ENCODE measurements at regions not wholly inside any gene's neighbourhood (a gene's known extent, or its start where the extent isn't known, plus 50 kb on each side); places are given as distances from the start of the nearest gene placed in this dataset.

GRCh38 chr1:163657719-163658118 is 336.0 kb downstream of the NUF2 start:
- DNase-seq: no peak

DNA sequence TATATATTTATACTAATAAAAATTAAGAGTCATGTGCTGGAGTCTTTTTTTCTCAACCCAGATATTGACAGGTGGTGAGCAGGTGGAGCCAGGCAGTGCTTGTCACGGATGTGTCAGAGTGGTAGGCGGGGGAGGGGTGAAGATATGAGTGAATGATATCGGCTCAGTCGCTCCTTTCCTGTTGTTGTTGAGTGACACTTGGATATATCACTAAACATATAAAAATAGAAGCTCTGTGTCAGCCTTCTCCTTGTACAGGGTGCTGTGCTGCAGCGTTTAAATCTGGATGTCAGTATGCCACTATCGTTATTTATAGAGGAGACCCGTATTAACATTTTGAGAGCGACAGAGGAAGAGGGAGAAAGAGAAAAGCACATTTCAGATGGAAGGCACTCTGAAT is 339.6 kb downstream of the NUF2 start:
- no peak for DNase-seq

DNA sequence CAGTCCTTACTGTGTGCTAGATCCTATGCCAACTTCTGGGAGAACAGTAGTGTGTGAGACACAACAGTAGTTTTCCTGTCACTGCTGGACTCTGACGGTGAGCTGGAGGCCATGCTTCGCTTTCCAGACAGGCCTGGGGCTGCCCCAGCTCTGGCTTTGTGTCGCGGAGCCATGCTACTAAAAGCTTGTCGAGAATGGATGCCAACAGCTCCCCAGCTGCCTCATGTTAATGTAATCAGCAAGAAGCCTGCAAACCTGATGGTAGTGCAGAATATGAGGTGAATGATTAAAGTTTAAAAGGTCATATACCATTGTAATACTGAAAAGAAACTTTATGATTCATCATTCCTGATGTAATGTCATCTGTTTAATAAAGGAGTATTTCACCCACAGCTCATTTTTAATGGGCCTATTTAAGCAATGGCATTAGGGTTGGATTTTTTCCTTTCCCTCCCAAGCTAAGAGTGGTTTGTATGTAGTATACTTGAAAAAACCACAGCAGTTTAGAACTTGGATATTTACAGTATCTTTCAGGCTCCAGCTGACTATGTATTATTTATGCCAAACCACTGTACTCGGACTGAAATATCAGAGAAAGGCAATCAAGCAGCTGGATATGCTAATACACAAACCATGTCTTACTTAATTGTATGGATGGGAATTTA is 343.0 kb downstream of the NUF2 start:
- no peak for DNase-seq

- DNase-seq: no peak
These were observed 346.7 kb downstream of the NUF2 start for GRCh38 chr1:163668472-163668871.

DNA sequence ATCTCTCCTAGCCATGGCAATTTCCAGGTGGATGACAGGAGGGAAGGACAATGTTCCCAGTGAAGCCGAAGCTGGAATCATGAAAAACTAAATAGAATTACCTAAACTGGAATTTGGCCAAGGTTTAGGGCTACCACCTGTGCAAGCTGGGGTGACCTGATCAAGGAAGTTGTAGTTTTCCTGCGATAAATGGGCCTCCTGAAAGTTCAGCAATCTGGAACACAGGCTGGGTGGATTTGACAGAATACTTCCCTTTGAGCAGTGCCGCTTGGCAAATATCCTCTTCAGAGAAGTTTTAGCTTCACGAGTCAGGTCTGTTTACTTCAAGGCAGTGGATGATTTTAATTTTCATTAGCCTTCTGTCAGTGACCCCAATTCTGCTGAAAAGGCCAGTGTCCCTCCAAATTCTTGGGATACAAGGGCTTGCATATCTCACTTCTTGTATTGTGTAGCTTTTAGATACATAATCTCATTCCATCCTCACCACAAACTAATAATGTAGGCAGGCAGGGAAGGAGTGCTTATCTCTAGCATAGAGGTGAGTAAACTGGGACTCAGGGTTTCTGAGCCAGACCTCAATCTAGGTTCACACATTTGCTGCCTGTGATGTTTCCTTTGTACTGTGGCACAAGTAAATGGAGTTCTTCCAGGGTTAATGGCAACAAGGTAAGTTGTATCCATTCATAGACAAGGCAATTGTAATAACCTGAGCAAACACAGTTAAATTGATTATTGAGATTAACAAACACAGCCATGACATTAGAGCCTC is 349.4 kb downstream of the NUF2 start:
- no peak for DNase-seq

GRCh38 chr1:163672976-163673758 is 351.4 kb downstream of the NUF2 start:
- no peak for DNase-seq

GRCh38 chr1:163673759-163674151 is 352.0 kb downstream of the NUF2 start:
- DNase-seq: peak; percentile 3

- no peak for DNase-seq
These were observed 352.5 kb downstream of the NUF2 start for GRCh38 chr1:163674236-163674635.

DNA sequence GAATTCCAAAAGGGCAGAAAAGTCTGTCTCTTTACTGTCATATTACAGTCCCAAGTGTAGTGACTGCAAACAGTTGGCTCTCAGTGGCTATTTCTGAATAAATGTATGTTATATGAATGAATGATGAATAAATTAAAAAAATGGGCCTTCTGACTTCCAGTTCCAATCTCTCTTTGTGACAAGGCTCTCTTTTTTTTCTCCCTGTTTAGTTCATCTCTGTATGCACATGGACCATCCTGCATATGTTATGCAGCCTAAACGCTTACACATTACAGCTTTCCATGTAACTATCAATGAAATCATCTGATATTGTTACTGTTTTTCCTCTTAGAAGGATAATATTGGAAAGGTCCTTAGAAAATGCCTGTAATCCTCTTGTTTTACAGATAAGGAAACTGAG is 363.0 kb downstream of the NUF2 start:
- DNase-seq: no peak

DNA sequence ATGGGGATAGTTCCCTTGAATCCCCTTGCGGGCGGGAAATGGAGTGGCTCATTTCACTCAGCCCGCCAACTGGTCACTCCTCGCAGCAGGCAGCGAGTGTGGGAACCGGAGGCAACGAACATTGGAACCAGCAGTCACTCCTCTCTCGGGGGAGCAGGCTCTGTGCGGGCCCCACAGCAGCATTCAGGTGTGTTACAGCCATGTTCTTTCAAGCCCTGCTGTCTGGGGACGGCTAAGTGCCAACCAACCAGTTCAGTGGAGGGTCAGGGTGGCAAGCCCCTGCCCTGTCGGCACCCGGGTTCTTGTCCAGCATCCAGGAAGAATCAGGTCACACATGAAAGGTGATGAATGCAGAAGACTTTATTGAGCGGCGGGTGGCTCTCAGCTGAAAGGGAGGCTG is 370.5 kb downstream of the NUF2 start:
- DNase-seq: no peak

GRCh38 chr1:163697137-163697536 is 375.4 kb downstream of the NUF2 start:
- no peak for DNase-seq

GRCh38 chr1:163701783-163702374 is 380.1 kb downstream of the NUF2 start:
- DNase-seq: no peak

DNA sequence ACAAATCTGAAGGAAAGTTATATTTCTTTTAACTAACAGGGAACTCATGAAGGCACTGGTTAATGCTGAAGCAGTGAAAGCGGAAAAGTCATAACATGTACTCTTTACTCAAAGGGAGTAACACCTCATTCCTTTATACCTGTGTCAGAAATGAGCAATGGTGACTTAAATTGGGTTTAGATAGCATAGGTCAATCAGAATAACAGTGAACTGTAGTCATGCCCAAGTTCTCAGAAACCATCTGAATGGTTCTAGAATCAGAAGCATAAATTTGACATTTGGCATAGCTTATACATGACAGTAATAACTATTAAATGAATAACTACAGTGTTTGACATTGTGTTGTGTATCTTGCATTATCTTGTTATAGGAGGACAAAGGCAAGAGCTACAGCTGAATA is 382.0 kb downstream of the NUF2 start:
- DNase-seq: no peak

- no peak for DNase-seq
These were observed 385.2 kb downstream of the NUF2 start for GRCh38 chr1:163706915-163707314.

- no peak for DNase-seq
These were observed 387.9 kb downstream of the NUF2 start for GRCh38 chr1:163709636-163710035.

GRCh38 chr1:163712321-163712720 is 390.6 kb downstream of the NUF2 start:
- DNase-seq: no peak

DNA sequence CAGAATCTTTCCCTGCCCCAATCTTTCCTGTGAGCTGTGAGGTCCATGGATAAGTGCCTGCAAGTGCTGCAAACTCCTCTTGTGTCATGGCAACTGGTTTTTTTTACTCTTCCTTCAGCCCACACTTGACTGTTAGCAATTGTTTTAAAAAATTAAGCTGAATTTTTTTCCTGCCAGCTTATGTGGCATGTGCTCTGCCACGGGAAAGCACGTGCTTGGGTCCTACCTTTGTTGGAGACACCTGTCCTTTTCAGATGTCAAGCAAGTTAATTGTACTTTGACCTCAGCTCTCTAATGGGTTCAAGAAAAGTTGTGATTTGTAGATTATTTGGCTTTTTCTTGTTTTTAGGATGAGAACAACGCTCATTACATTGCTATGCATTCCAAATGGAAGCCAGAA is 398.5 kb downstream of the NUF2 start:
- no peak for DNase-seq

DNA sequence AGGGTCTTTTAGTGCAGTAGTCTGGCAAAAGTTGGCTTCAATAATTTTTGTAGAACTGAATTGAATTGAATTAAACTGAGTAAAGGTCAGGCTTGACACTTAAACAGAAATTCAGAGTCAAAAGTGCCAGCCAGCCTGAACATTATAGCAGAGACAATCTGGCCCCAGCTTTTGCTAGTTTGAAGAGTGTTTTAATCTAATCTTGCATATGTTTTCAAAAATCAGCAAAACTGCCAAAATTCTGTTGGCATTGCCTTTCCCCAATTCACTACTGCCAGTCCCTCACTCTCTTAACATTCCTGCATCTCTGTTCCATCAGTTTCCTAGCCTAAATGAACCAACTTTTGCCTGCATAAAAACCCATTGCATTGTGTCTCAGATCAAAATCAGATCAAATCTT is 403.8 kb downstream of the NUF2 start:
- DNase-seq: no peak

DNA sequence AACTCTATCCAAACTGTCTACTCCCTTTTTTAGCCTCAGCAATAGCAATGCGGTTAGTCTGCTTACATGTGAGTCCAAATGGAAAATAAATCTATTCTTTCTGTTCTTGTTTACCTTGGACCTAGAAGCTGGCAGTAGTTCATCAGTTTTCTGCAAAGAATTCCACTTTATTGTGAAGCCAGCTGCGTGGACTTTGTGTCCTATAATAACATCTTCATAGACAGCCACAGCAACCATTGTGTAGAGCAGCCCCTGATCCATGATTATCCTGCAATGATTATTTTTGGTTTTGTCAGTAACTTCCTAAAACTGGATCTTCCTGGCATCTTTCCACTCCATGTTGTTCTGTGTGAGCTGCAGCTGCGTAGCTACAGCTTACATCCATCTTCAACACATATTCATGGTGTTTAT is 408.7 kb downstream of the NUF2 start:
- no peak for DNase-seq

GRCh38 chr1:163737261-163737660 is 415.5 kb downstream of the NUF2 start:
- no peak for DNase-seq

DNA sequence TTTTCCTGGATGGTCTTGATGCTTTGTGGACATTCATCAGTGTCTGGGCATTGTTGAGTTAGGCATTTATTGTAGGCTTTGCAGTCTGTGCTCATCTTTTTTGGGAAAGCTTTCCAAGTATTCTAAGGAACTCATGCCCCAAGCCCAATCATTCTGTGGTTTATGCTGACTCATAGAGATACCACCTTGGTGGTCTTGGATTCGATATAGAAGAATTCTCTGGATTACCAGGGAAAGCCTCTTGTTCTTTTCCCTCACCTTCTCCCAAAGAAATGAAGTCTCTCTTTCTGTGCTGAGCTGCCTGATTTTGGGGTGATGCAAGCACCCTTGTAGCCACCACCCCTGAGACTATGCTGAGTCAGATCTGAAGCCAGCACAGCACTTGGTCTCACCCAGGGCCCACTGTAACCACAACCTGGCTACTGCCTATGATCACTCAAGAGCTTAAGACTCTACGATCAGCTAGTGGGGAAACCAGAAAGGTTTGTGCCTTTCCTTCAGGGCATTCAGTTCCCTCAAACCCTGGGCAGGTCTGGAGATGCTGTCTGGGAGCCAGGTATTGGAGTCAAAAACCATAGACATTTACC is 422.6 kb downstream of the NUF2 start:
- no peak for DNase-seq

- DNase-seq: no peak
These were observed 423.4 kb downstream of the NUF2 start for GRCh38 chr1:163745204-163745603.

- DNase-seq: no peak
These were observed 425.5 kb downstream of the NUF2 start for GRCh38 chr1:163747261-163747660.

Measured in skin of body (tissue), 1 donor.